ENCODE measurements at regions not wholly inside any gene's neighbourhood (a gene's known extent, or its start where the extent isn't known, plus 50 kb on each side); places are given as distances from the start of the nearest gene placed in this dataset.

DNA sequence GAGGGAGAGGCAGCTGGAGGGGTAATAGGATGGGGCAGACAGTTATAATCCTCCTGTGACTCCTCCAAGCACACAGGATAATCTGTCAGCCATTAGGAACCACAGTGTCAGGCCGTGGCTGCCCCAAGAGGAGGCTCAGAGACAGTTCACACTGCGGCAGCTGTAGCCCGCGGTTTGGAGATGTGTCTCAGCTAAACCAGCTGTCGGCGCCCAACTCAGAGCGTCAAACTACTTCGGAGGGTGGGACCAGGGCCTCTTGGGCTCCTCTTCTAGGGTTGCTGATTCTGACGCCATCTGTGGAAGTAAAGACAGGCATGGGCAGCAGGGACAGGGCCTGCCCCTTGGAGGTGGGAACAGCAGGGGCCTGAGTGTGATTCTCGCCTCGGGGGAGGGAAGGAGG is 309.8 kb downstream of the CDC5L start:
- H3K27ac ChIP-seq (ENCODE audit: low read depth in 2 of 2, low read length in 2 of 2), result no peak overlapping the region
- FAIRE-seq, result no peak
- no peak overlapping the region for H3K9ac ChIP-seq (ENCODE audit: low read length in 3 of 3)
- H3K27me3 ChIP-seq (ENCODE audit: control insufficient read depth, insufficient read depth, low read length), result no peaks in the 10 kb centered on the region
- H3K4me1 ChIP-seq (ENCODE audit: control insufficient read depth in 2 of 3, insufficient read depth in 2 of 3, low read depth in 1 of 3, low read length in 3 of 3), result no peaks in the 10 kb centered on the region
- intact Hi-C loops (cut with DNase I), result no loop called here
- H3K36me3 ChIP-seq (ENCODE audit: control insufficient read depth in 2 of 3, insufficient read depth in 3 of 3, low read length in 3 of 3), result no peaks in the 10 kb centered on the region
- TF ChIP-seq, protein P1, sequence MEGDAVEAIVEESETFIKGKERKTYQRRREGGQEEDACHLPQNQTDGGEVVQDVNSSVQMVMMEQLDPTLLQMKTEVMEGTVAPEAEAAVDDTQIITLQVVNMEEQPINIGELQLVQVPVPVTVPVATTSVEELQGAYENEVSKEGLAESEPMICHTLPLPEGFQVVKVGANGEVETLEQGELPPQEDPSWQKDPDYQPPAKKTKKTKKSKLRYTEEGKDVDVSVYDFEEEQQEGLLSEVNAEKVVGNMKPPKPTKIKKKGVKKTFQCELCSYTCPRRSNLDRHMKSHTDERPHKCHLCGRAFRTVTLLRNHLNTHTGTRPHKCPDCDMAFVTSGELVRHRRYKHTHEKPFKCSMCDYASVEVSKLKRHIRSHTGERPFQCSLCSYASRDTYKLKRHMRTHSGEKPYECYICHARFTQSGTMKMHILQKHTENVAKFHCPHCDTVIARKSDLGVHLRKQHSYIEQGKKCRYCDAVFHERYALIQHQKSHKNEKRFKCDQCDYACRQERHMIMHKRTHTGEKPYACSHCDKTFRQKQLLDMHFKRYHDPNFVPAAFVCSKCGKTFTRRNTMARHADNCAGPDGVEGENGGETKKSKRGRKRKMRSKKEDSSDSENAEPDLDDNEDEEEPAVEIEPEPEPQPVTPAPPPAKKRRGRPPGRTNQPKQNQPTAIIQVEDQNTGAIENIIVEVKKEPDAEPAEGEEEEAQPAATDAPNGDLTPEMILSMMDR (IDR thresholded peaks at IDR 0.05; ENCODE audit: borderline replicate concordance, extremely low read depth, insufficient read depth), result no peak
- no peaks in the 10 kb centered on the region for H3K9me3 ChIP-seq (ENCODE audit: control insufficient read depth in 2 of 3, insufficient read depth in 1 of 3, low read length in 3 of 3)
- H3K4me3 ChIP-seq (ENCODE audit: low read length in 3 of 3), result no peak overlapping the region
- peak in 1 of 5 donors; percentile 51 for DNase-seq

- Histone ChIP-seq H3K9ac (ENCODE audit: low read length in 3 of 3) (no peak overlapping the region), H3K9me3 (ENCODE audit: control insufficient read depth in 2 of 3, insufficient read depth in 1 of 3, low read length in 3 of 3) (no peaks in the 10 kb centered on the region), H3K4me3 (ENCODE audit: low read length in 3 of 3) (no peak overlapping the region), H3K4me1 (ENCODE audit: control insufficient read depth in 2 of 3, insufficient read depth in 2 of 3, low read depth in 1 of 3, low read length in 3 of 3) (no peaks in the 10 kb centered on the region), H3K27ac (ENCODE audit: low read depth in 2 of 2, low read length in 2 of 2) (no peak overlapping the region), H3K27me3 (ENCODE audit: control insufficient read depth, insufficient read depth, low read length) (no peaks in the 10 kb centered on the region), H3K36me3 (ENCODE audit: control insufficient read depth in 2 of 3, insufficient read depth in 3 of 3, low read length in 3 of 3) (no peaks in the 10 kb centered on the region)
- no peak for FAIRE-seq
- DNase-seq, result no peak
- intact Hi-C loops (cut with DNase I), result no loop called here
- TF ChIP-seq, protein P1 (IDR thresholded peaks at IDR 0.05; ENCODE audit: borderline replicate concordance, extremely low read depth, insufficient read depth), result no peak
Observed at GRCh38 chr6:44698602-44699001, 311.1 kb downstream of the CDC5L start.

DNA sequence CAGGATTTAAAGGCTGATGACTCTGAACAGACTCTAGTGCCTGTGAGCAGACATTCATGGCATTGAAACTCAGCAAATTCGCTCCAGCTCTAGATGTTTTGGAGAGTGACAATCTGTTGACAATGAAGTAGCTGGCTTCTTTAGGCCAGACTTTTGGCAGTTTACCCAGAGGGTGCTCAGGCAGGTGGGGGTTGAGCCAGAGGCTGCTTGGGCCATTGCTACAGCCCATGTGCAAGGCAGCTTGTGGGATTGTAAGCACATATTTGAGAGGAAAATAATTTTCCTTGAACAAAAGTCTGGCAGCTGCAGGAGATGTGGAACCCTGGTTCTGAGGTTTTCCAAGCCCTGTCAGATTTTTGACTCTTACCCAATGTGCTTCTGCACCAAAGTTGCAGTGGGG is 311.6 kb downstream of the CDC5L start:
- Histone ChIP-seq H3K27ac (ENCODE audit: low read depth in 2 of 2, low read length in 2 of 2) (no peak overlapping the region), H3K9ac (ENCODE audit: low read length in 3 of 3) (no peak overlapping the region), H3K36me3 (ENCODE audit: control insufficient read depth in 2 of 3, insufficient read depth in 3 of 3, low read length in 3 of 3) (no peaks in the 10 kb centered on the region), H3K27me3 (ENCODE audit: control insufficient read depth, insufficient read depth, low read length) (no peaks in the 10 kb centered on the region), H3K4me3 (ENCODE audit: low read length in 3 of 3) (no peak overlapping the region), H3K9me3 (ENCODE audit: control insufficient read depth in 2 of 3, insufficient read depth in 1 of 3, low read length in 3 of 3) (no peaks in the 10 kb centered on the region), H3K4me1 (ENCODE audit: control insufficient read depth in 2 of 3, insufficient read depth in 2 of 3, low read depth in 1 of 3, low read length in 3 of 3) (no peaks in the 10 kb centered on the region)
- DNase-seq, result no peak
- FAIRE-seq, result no peak
- intact Hi-C loops (cut with DNase I), result no loop called here
- TF ChIP-seq, protein P1 (IDR thresholded peaks at IDR 0.05; ENCODE audit: borderline replicate concordance, extremely low read depth, insufficient read depth), result no peak

- no peaks in the 10 kb centered on the region for H3K9me3 ChIP-seq (ENCODE audit: control insufficient read depth in 2 of 3, insufficient read depth in 1 of 3, low read length in 3 of 3)
- intact Hi-C loops (cut with DNase I), result no loop called here
- H3K4me3 ChIP-seq (ENCODE audit: low read length in 3 of 3), result no peak overlapping the region
- no peaks in the 10 kb centered on the region for H3K36me3 ChIP-seq (ENCODE audit: control insufficient read depth in 2 of 3, insufficient read depth in 3 of 3, low read length in 3 of 3)
- H3K9ac ChIP-seq (ENCODE audit: low read length in 3 of 3), result no peak overlapping the region
- DNase-seq, result no peak
- H3K27me3 ChIP-seq (ENCODE audit: control insufficient read depth, insufficient read depth, low read length), result no peaks in the 10 kb centered on the region
- no peak for FAIRE-seq
- TF ChIP-seq, protein P1 (IDR thresholded peaks at IDR 0.05; ENCODE audit: borderline replicate concordance, extremely low read depth, insufficient read depth), result no peak
- no peak overlapping the region for H3K27ac ChIP-seq (ENCODE audit: low read depth in 2 of 2, low read length in 2 of 2)
- H3K4me1 ChIP-seq (ENCODE audit: control insufficient read depth in 2 of 3, insufficient read depth in 2 of 3, low read depth in 1 of 3, low read length in 3 of 3), result no peaks in the 10 kb centered on the region
Observed at GRCh38 chr6:44699851-44700250, 312.3 kb downstream of the CDC5L start.

Measured in kidney (tissue), 13 donors.